ENCODE measurements at regions not wholly inside any gene's neighbourhood (a gene's known extent, or its start where the extent isn't known, plus 50 kb on each side); places are given as distances from the start of the nearest gene placed in this dataset.
A peak's percentile ranks its signal among the peaks of the same experiment; 100 is the strongest.
"Not testable (repeated sequence)": the region's sequence is repeated elsewhere in the genome, so short reads cannot be mapped to it uniquely, and the experiment has no call there.

- DNase-seq = no peak
Observed at GRCh38 chr4:118589471-118590055, 95.6 kb upstream of the METTL14 start.

GRCh38 chr4:118591339-118592046 lies 93.7 kb upstream of the METTL14 start:
- DNase-seq = peak; percentile 59

- DNase-seq = not testable (repeated sequence)
Observed at GRCh38 chr4:118592289-118592688, 92.9 kb upstream of the METTL14 start.

GRCh38 chr4:118595883-118596282 lies 89.3 kb upstream of the METTL14 start:
- DNase-seq = not testable (repeated sequence)

GRCh38 chr4:118625097-118625496 lies 60.1 kb upstream of the METTL14 start:
- not testable (repeated sequence) for DNase-seq

GRCh38 chr4:118629697-118630096 lies 55.5 kb upstream of the METTL14 start:
- not testable (repeated sequence) for DNase-seq

GRCh38 chr4:118630897-118631296 lies 54.3 kb upstream of the METTL14 start:
- DNase-seq = not testable (repeated sequence)

- DNase-seq = not testable (repeated sequence)
Observed at GRCh38 chr4:118631321-118632050, 53.7 kb upstream of the METTL14 start.

- DNase-seq = not testable (repeated sequence)
Observed at GRCh38 chr4:118633476-118633875, 51.7 kb upstream of the METTL14 start.

- DNase-seq = not testable (repeated sequence)
Observed at GRCh38 chr4:118634126-118634875, 50.9 kb upstream of the METTL14 start.

Measured in GOT3 (cell line).